GM18505 (cell line): ENCODE measurements at regions not wholly inside any gene's neighbourhood (a gene's known extent, or its start where the extent isn't known, plus 50 kb on each side); places are given as distances from the start of the nearest gene placed in this dataset.
"Not testable (repeated sequence)": the region's sequence is repeated elsewhere in the genome, so short reads cannot be mapped to it uniquely, and the experiment has no call there.

ENCODE experiments used
- ATAC-seq: cut with Tn5 transposase; IDR thresholded peaks from one replicate; pipeline ENCODE4 v1.9.1; 2021; ENCODE audit not compliant: unreplicated experiment
- POLR2A ChIP-seq: IDR thresholded peaks from 4 replicates; pipeline ENCODE4 v1.6.1; 2011; ENCODE audit warnings: borderline replicate concordance; ENCODE audit not compliant: insufficient read depth, insufficient read length; ENCODE audit errors: extremely low read depth

- peak; percentile 95 for ATAC-seq
- peak; percentile 92 for TF ChIP-seq POLR2A
Measured at GRCh38 chr5:1633605-1634336, 110.0 kb upstream of the LPCAT1 start.

- not testable (repeated sequence) for ATAC-seq
Measured at GRCh38 chr5:1631004-1631403, 107.2 kb upstream of the LPCAT1 start.

- ATAC-seq: not testable (repeated sequence)
Measured at GRCh38 chr5:1626397-1626796, 102.6 kb upstream of the LPCAT1 start.

- not testable (repeated sequence) for ATAC-seq
Measured at GRCh38 chr5:1619531-1619930, 95.8 kb upstream of the LPCAT1 start.

- ATAC-seq: not testable (repeated sequence)
Measured at GRCh38 chr5:1618296-1618865, 94.6 kb upstream of the LPCAT1 start.

- ATAC-seq: not testable (repeated sequence)
Measured at GRCh38 chr5:1617236-1617755, 93.5 kb upstream of the LPCAT1 start.

- not testable (repeated sequence) for ATAC-seq
Measured at GRCh38 chr5:1613515-1613914, 89.8 kb upstream of the LPCAT1 start.

- not testable (repeated sequence) for ATAC-seq
Measured at GRCh38 chr5:1610526-1610925, 86.8 kb upstream of the LPCAT1 start.

GRCh38 chr5:1609111-1609510 is 85.4 kb upstream of the LPCAT1 start:
- ATAC-seq: not testable (repeated sequence)

- ATAC-seq: not testable (repeated sequence)
Measured at GRCh38 chr5:1608336-1608735, 84.6 kb upstream of the LPCAT1 start.

GRCh38 chr5:1606951-1607350 is 83.2 kb upstream of the LPCAT1 start:
- ATAC-seq: not testable (repeated sequence)

GRCh38 chr5:1603916-1604315 is 80.2 kb upstream of the LPCAT1 start:
- not testable (repeated sequence) for ATAC-seq

GRCh38 chr5:1601565-1601964 is 77.8 kb upstream of the LPCAT1 start:
- ATAC-seq: not testable (repeated sequence)

- not testable (repeated sequence) for ATAC-seq
Measured at GRCh38 chr5:1598950-1599737, 75.4 kb upstream of the LPCAT1 start.

- not testable (repeated sequence) for ATAC-seq
Measured at GRCh38 chr5:1597093-1597473, 73.3 kb upstream of the LPCAT1 start.

GRCh38 chr5:1596462-1597092 is 72.8 kb upstream of the LPCAT1 start:
- not testable (repeated sequence) for ATAC-seq
